ENCODE measurements at regions not wholly inside any gene's neighbourhood (a gene's known extent, or its start where the extent isn't known, plus 50 kb on each side); places are given as distances from the start of the nearest gene placed in this dataset.

- Histone ChIP-seq H3K27ac (peak overlapping the region; percentile 2; the same call in 1 of the 2 replicates), H4K20me1 (ENCODE audit: insufficient read depth) (peaks cover 27% of the 10 kb centered on the region), H3K4me1 (ENCODE audit: low read depth, poor library complexity, severe bottlenecking) (peaks cover 82% of the 10 kb centered on the region), H3K27me3 (ENCODE audit: insufficient read depth, low read depth) (no peaks in the 10 kb centered on the region), H3K79me2 (ENCODE audit: insufficient read depth, low read depth) (peaks cover 88% of the 10 kb centered on the region), H3K9ac (no peak overlapping the region), H3K36me3 (ENCODE audit: insufficient read depth) (no peaks in the 10 kb centered on the region), H3K4me2 (peak overlapping the region; percentile 6; the same call in 1 of the 2 replicates), H3K4me3 (IDR thresholded peaks at IDR 0.05; ENCODE audit: insufficient read depth, low read depth, low read length) (no peak overlapping the region), H2AFZ (ENCODE audit: low read depth) (no peak overlapping the region)
- no peak for TF ChIP-seq CTCF (conservative IDR thresholded peaks at IDR 0.05; ENCODE audit: low read depth, low read length)
Measured at GRCh38 chr6:56714273-56714672, 71.6 kb upstream of the DST start.

GRCh38 chr6:56713254-56713672 lies 70.6 kb upstream of the DST start:
- Histone ChIP-seq H3K79me2 (ENCODE audit: insufficient read depth, low read depth) (peaks cover 88% of the 10 kb centered on the region), H3K4me3 (IDR thresholded peaks at IDR 0.05; ENCODE audit: insufficient read depth, low read depth, low read length) (no peak overlapping the region), H2AFZ (ENCODE audit: low read depth) (no peak overlapping the region), H3K27ac (no peak overlapping the region; the same call in 1 of the 2 replicates), H4K20me1 (ENCODE audit: insufficient read depth) (peaks cover 33% of the 10 kb centered on the region), H3K4me2 (no peak overlapping the region), H3K27me3 (ENCODE audit: insufficient read depth, low read depth) (no peaks in the 10 kb centered on the region), H3K4me1 (ENCODE audit: low read depth, poor library complexity, severe bottlenecking) (peaks cover 81% of the 10 kb centered on the region), H3K36me3 (ENCODE audit: insufficient read depth) (no peaks in the 10 kb centered on the region), H3K9ac (no peak overlapping the region)
- TF ChIP-seq CTCF (conservative IDR thresholded peaks at IDR 0.05; ENCODE audit: low read depth, low read length): no peak

GRCh38 chr6:56710967-56711366 lies 68.3 kb upstream of the DST start:
- Histone ChIP-seq H3K4me3 (IDR thresholded peaks at IDR 0.05; ENCODE audit: insufficient read depth, low read depth, low read length) (no peak overlapping the region), H3K4me2 (no peak overlapping the region), H3K4me1 (ENCODE audit: low read depth, poor library complexity, severe bottlenecking) (peaks cover 70% of the 10 kb centered on the region), H3K36me3 (ENCODE audit: insufficient read depth) (no peaks in the 10 kb centered on the region), H4K20me1 (ENCODE audit: insufficient read depth) (peaks cover 33% of the 10 kb centered on the region), H3K27ac (no peak overlapping the region), H2AFZ (ENCODE audit: low read depth) (no peak overlapping the region), H3K27me3 (ENCODE audit: insufficient read depth, low read depth) (no peaks in the 10 kb centered on the region), H3K79me2 (ENCODE audit: insufficient read depth, low read depth) (peaks cover 88% of the 10 kb centered on the region), H3K9ac (no peak overlapping the region)
- no peak for TF ChIP-seq CTCF (conservative IDR thresholded peaks at IDR 0.05; ENCODE audit: low read depth, low read length)

- Histone ChIP-seq H3K9ac (no peak overlapping the region), H3K4me2 (no peak overlapping the region; the same call in 1 of the 2 replicates), H3K27ac (no peak overlapping the region), H4K20me1 (ENCODE audit: insufficient read depth) (peaks cover 31% of the 10 kb centered on the region), H2AFZ (ENCODE audit: low read depth) (no peak overlapping the region), H3K36me3 (ENCODE audit: insufficient read depth) (no peaks in the 10 kb centered on the region), H3K79me2 (ENCODE audit: insufficient read depth, low read depth) (peaks cover 88% of the 10 kb centered on the region), H3K4me3 (IDR thresholded peaks at IDR 0.05; ENCODE audit: insufficient read depth, low read depth, low read length) (no peak overlapping the region), H3K4me1 (ENCODE audit: low read depth, poor library complexity, severe bottlenecking) (peaks cover 57% of the 10 kb centered on the region), H3K27me3 (ENCODE audit: insufficient read depth, low read depth) (no peaks in the 10 kb centered on the region)
- TF ChIP-seq CTCF (conservative IDR thresholded peaks at IDR 0.05; ENCODE audit: low read depth, low read length): no peak
Measured at GRCh38 chr6:56709650-56710049, 67.0 kb upstream of the DST start.

Measured in KMS-11 (cell line).